ENCODE measurements at regions not wholly inside any gene's neighbourhood (a gene's known extent, or its start where the extent isn't known, plus 50 kb on each side); places are given as distances from the start of the nearest gene placed in this dataset.

- no peak for DNase-seq
These were observed 262.8 kb downstream of the FOXO1 start for GRCh38 chr13:40403509-40404241.

GRCh38 chr13:40404407-40404806 is 262.0 kb downstream of the FOXO1 start:
- no peak for DNase-seq

- no peak for DNase-seq
These were observed 261.3 kb downstream of the FOXO1 start for GRCh38 chr13:40404967-40405716.

- DNase-seq, result no peak
These were observed 259.9 kb downstream of the FOXO1 start for GRCh38 chr13:40406405-40407120.

- no peak for DNase-seq
These were observed 258.9 kb downstream of the FOXO1 start for GRCh38 chr13:40407567-40407966.

- DNase-seq, result no peak
These were observed 257.8 kb downstream of the FOXO1 start for GRCh38 chr13:40408602-40409001.

GRCh38 chr13:40409278-40409677 is 257.2 kb downstream of the FOXO1 start:
- DNase-seq, result no peak

- no peak for DNase-seq
These were observed 256.1 kb downstream of the FOXO1 start for GRCh38 chr13:40410315-40410714.

GRCh38 chr13:40420160-40420740 is 246.2 kb downstream of the FOXO1 start:
- no peak for DNase-seq

- no peak for DNase-seq
These were observed 243.7 kb downstream of the FOXO1 start for GRCh38 chr13:40422588-40423235.

- DNase-seq, result no peak
These were observed 238.1 kb downstream of the FOXO1 start for GRCh38 chr13:40428354-40428753.

GRCh38 chr13:40429706-40430545 is 236.5 kb downstream of the FOXO1 start:
- no peak for DNase-seq

GRCh38 chr13:40432018-40432978 is 234.1 kb downstream of the FOXO1 start:
- DNase-seq, result no peak

GRCh38 chr13:40433001-40433400 is 233.4 kb downstream of the FOXO1 start:
- no peak for DNase-seq

GRCh38 chr13:40433577-40433976 is 232.9 kb downstream of the FOXO1 start:
- DNase-seq, result no peak

GRCh38 chr13:40434516-40435397 is 231.7 kb downstream of the FOXO1 start:
- DNase-seq, result no peak

- DNase-seq, result no peak
These were observed 228.3 kb downstream of the FOXO1 start for GRCh38 chr13:40438022-40438680.

- DNase-seq, result no peak
These were observed 227.2 kb downstream of the FOXO1 start for GRCh38 chr13:40438999-40439797.

All from activated naive CD4-positive, alpha-beta T cell treated with anti-CD3 and anti-CD28 coated beads, Interleukin-2, amount 50 U/mL, for 16 hours (primary cell).